Nephron (organoid): ENCODE measurements at regions not wholly inside any gene's neighbourhood (a gene's known extent, or its start where the extent isn't known, plus 50 kb on each side); places are given as distances from the start of the nearest gene placed in this dataset.

ENCODE experiments used
- H3K27ac Mint-ChIP-seq, 3 experiments: 2 replicates each; pipeline ENCODE4 v1.8.0; 2020; ENCODE audit warnings: mixed read lengths in 3 of 3, mild to moderate bottlenecking in 2 of 3, moderate library complexity in 1 of 3
- H3K27me3 Mint-ChIP-seq: 2 replicates; pipeline ENCODE4 v1.8.0; 2021; ENCODE audit warnings: low read depth, mild to moderate bottlenecking, moderate library complexity, mixed read lengths
- H3K36me3 Mint-ChIP-seq: 2 replicates; pipeline ENCODE4 v1.8.0; 2020; ENCODE audit warnings: low read depth, mixed read lengths
- H3K4me1 Mint-ChIP-seq: 2 replicates; pipeline ENCODE4 v1.8.0; 2020; ENCODE audit warnings: mixed read lengths
- H3K4me3 Mint-ChIP-seq, 3 experiments: 2 replicates each; pipeline ENCODE4 v1.8.0; 2020; ENCODE audit warnings: mild to moderate bottlenecking in 3 of 3, mixed read lengths in 3 of 3, moderate library complexity in 2 of 3
- H3K9me3 Mint-ChIP-seq: 2 replicates; pipeline ENCODE4 v1.8.0; 2020; ENCODE audit warnings: mixed read lengths
- CTCF ChIP-seq, 3 experiments: fragments of 200-600 bp; sonication (generic); IDR thresholded peaks; one replicate each; pipeline ENCODE4 v1.5.0; 2021; ENCODE audit warnings: antibody characterized with exemption in 3 of 3; ENCODE audit not compliant: unreplicated experiment in 3 of 3

GRCh38 chr4:186348433-186348832 is 82.4 kb downstream of the F11 start:
- no peaks in the 10 kb centered on the region for H3K9me3 Mint-ChIP-seq
- H3K4me3 Mint-ChIP-seq, result no peak overlapping the region
- H3K4me1 Mint-ChIP-seq, result peaks cover 17% of the 10 kb centered on the region
- no peak for TF ChIP-seq CTCF (IDR thresholded peaks at IDR 0.05; ENCODE audit: unreplicated experiment in 3 of 3)
- H3K27ac Mint-ChIP-seq, result no peak overlapping the region
- H3K36me3 Mint-ChIP-seq, result no peaks in the 10 kb centered on the region
- peaks cover 6% of the 10 kb centered on the region for H3K27me3 Mint-ChIP-seq

GRCh38 chr4:186347743-186348142 is 81.8 kb downstream of the F11 start:
- Mint-ChIP-seq H3K9me3 (no peaks in the 10 kb centered on the region), H3K4me1 (peaks cover 16% of the 10 kb centered on the region), H3K36me3 (no peaks in the 10 kb centered on the region), H3K27ac (no peak overlapping the region), H3K27me3 (peaks cover 6% of the 10 kb centered on the region), H3K4me3 (no peak overlapping the region)
- TF ChIP-seq CTCF (IDR thresholded peaks at IDR 0.05; ENCODE audit: unreplicated experiment in 3 of 3), result no peak

- peaks cover 5% of the 10 kb centered on the region for H3K4me1 Mint-ChIP-seq
- no peaks in the 10 kb centered on the region for H3K9me3 Mint-ChIP-seq
- H3K27me3 Mint-ChIP-seq, result peaks cover 6% of the 10 kb centered on the region
- no peaks in the 10 kb centered on the region for H3K36me3 Mint-ChIP-seq
- no peak for TF ChIP-seq CTCF (IDR thresholded peaks at IDR 0.05; ENCODE audit: unreplicated experiment in 3 of 3)
- H3K27ac Mint-ChIP-seq, result no peak overlapping the region
- H3K4me3 Mint-ChIP-seq, result no peak overlapping the region
Observed at GRCh38 chr4:186345184-186345583, 79.2 kb downstream of the F11 start.

GRCh38 chr4:186342582-186342981 is 76.6 kb downstream of the F11 start:
- TF ChIP-seq CTCF (IDR thresholded peaks at IDR 0.05; ENCODE audit: unreplicated experiment in 3 of 3), result no peak
- H3K9me3 Mint-ChIP-seq, result peaks cover 3% of the 10 kb centered on the region
- no peaks in the 10 kb centered on the region for H3K27me3 Mint-ChIP-seq
- peaks cover 5% of the 10 kb centered on the region for H3K4me1 Mint-ChIP-seq
- no peak overlapping the region for H3K4me3 Mint-ChIP-seq
- no peak overlapping the region for H3K27ac Mint-ChIP-seq
- no peaks in the 10 kb centered on the region for H3K36me3 Mint-ChIP-seq

- H3K4me3 Mint-ChIP-seq, result no peak overlapping the region
- H3K27me3 Mint-ChIP-seq, result no peaks in the 10 kb centered on the region
- H3K4me1 Mint-ChIP-seq, result no peaks in the 10 kb centered on the region
- no peaks in the 10 kb centered on the region for H3K36me3 Mint-ChIP-seq
- no peak overlapping the region for H3K27ac Mint-ChIP-seq
- peaks cover 3% of the 10 kb centered on the region for H3K9me3 Mint-ChIP-seq
- no peak for TF ChIP-seq CTCF (IDR thresholded peaks at IDR 0.05; ENCODE audit: unreplicated experiment in 3 of 3)
Observed at GRCh38 chr4:186341655-186342054, 75.7 kb downstream of the F11 start.
